ENCODE measurements at regions not wholly inside any gene's neighbourhood (a gene's known extent, or its start where the extent isn't known, plus 50 kb on each side); places are given as distances from the start of the nearest gene placed in this dataset.
"Not testable (repeated sequence)": the region's sequence is repeated elsewhere in the genome, so short reads cannot be mapped to it uniquely, and the experiment has no call there.

- DNase-seq = no peak
These were observed 214.4 kb upstream of the PRKCQ start for GRCh38 chr10:6794441-6794840.

DNA sequence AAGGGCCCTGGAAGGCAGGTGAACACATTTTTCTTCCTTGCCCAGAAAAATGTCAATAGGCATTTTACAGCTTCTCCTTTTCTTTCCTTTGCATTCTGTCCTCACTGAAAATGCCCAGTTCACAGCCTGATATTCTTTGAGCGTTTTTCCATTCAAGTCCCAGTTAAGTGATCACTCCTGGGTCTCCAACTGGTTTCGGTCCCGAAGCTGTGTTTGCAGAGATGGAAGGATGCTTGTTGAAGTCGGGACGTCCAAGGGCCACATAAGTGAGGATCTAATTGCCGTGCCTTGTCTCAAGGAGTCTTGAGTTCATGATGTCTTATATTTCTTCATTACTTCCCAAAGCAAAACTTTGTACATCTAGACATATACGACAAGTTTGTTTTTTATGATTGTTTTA lies 208.7 kb upstream of the PRKCQ start:
- no peak for DNase-seq

DNA sequence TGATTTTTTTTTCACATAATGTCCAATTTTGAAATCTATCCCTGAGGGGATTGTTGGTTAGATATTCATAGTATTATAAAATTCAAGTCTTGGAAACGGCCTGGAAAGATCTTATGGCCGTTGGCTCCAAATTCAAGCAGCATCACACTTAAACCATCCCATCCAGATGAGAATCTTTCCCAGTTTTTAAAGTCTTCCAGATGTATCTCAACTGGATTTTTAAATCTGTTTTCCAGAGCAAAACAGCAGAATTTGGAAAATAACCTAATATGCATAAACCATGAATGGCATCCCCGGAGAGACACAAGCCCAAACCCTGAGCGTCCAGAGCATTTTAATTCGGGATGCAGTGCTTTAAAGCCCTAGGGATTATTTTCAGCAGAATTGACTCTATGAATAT lies 208.2 kb upstream of the PRKCQ start:
- no peak for DNase-seq

- DNase-seq = no peak
These were observed 207.6 kb upstream of the PRKCQ start for GRCh38 chr10:6787718-6788117.

DNA sequence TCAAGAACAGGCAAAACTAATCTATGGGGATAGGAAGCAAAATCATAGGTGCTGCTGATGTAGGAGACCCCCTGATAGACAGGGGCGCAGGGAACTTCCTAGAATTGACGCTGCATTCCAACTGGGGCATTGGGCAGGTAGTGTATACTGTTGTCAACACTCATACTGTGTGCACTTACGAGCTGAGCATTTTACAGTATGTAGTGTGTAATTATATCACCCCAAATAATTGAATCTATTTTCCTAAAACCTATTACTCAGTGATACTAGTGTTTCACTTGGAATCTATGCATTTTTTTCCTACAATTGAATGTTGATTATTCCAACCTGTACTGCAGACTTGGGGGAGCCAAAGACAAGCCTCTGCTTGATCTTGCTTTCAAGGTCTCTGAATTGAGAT lies 207.0 kb upstream of the PRKCQ start:
- no peak for DNase-seq

DNA sequence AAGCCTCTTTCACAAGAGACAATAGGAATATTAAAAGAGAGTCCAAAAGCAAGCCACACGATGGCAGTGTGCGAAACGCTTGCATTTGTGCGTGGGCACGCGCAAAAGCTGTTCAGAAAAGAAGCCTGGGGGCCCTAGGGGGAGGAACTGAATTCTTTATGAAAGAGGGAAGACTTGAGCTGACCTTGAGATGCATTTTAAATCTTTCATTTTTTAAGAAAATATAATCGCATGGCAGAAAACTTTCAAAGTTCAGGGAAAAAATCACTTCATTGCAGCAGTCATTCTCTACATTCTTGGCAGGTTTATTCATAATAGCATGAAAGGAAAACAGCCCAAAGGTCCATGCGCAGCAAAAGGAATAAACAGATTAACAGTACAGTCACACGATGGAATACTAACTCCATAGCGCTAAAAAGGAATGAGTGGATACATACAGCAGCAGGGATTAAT lies 206.5 kb upstream of the PRKCQ start:
- no peak for DNase-seq

DNA sequence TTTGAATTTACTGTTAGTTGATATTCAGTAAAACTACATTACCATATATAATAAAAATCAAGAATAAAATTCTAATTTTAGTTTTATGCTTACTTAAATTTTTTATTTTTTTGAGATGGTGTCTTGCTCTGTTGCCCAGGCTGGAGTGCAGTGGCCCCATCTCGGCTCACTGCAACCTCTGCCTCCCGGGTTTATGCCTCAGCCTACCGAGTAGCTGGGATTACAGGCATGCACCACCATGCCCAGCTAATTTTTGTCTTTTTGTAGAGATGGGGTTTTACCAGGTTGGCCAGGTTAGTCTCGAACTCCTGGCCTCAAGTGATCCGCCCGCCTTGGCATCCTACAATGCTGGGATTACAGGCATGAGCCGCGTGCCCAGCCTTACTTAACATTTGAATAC lies 204.4 kb upstream of the PRKCQ start:
- DNase-seq = not testable (repeated sequence)

- DNase-seq = no peak
These were observed 203.4 kb upstream of the PRKCQ start for GRCh38 chr10:6783471-6783870.

GRCh38 chr10:6782378-6782777 lies 202.3 kb upstream of the PRKCQ start:
- DNase-seq = peak in 1 of 2 experiments; percentile 20

DNA sequence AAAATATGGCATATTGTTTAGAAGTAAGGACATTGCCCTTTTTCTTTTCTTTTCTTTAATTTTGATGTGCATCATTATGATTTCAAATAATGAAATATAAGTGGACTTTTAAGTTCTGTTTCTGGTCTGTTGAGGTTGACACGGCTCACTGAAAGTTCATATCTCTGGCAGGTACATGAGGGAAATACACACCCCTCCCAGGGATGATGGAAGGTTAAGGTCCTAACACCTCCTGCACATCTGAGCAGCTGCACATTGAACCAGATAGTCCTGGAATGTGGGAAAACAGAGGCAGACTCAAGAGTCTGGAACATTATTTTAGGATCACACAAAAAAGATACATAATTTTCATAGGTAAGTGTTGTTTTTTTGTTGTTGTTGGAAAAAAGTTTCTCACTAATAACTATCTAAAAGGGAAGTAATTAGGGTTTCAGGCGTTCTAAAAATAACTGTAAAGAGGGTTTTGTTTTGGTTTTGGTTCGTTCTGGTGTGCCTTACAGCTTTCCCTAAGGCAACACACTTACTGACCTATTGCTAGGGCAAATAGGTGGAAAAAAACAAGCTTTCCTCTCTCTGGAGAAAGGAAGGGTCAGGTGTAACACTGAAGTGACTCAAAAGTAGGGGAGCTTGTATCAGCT lies 201.2 kb upstream of the PRKCQ start:
- DNase-seq = no peak

DNA sequence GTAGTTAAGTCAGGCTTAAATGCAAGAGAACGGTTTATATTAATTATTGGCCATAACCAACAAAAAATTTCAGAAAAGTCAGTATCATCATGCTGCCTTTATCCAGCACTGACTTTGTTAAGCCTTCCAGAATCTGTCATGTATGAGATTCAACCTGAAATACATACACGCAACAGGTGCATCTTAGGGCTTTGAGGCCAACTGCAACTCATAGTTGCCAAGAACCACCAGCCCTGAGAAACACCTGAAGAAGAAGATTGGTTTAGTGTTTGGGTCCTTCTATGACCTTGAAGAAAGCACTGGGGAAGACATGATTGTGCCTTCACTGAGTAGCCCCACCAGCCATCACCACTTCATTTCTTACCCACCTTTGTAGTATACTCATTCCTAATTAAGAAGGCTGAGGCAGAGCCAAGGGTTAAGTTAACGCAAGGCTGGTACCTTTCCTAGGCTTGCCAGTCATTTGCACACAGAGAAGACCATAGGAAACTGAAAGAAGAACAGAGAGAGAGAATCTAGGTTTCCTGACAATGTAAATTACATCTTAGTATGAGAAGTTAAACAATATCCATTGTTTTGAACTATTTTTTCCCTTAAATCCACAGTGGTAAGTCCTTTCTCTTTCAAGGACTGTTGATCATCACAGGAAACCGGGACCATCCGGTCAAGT lies 200.1 kb upstream of the PRKCQ start:
- DNase-seq = no peak

DNA sequence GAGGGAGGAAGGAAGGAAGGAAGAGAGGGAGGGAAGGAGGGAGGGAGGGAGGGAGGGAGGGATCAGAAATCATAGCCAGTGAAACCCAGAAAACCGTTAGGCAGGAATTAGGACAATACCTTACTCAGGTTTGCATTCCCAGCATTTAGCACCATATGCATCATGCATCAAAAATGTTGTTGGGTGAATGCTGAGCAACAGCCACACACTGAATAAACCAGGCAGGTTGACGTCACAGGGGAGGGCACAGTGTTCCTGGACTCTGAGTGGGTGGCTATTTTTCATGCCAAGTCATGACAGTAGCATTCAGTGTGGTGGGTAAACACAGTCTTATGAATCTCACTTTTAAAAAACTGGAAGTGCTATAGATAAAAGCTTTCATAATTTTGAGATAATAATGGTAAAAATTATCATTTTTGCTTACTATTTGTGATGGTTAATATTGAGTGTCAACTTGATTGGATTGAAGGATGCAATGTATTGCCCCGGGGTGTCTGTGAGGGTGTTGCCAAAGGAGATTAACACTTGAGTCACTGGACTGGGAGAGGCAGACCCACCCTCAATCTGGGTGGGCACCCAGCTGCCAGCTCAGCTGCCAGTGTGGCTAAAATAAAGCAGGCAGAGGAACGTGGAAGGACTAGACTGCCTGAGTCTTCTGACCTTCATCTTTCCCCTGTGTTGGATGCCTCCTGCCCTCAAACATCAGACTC lies 199.1 kb upstream of the PRKCQ start:
- peak; percentile 90 to 93 for DNase-seq

- no peak for DNase-seq
These were observed 196.1 kb upstream of the PRKCQ start for GRCh38 chr10:6776170-6776569.

DNA sequence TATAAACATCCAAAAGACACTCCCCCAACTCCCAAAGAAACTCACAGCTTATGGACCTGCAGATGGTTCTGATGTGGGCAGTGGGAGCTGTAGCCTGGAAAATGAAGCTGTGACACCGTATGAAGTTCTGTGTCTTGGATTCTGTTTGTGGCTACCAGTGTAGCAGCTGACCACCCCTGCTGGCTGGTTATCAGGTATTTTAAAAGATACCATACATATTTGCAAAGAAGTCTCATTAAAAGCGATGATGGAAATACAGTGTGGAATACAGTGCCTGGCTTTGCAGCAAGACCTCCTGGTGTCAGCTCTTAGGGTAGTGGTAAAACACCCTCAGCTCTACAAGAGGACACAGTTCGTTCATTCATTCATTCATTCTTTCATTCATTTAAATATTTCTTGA lies 194.3 kb upstream of the PRKCQ start:
- DNase-seq = no peak

GRCh38 chr10:6771331-6771730 lies 191.3 kb upstream of the PRKCQ start:
- DNase-seq = no peak

GRCh38 chr10:6770846-6771245 lies 190.8 kb upstream of the PRKCQ start:
- no peak for DNase-seq

- DNase-seq = no peak
These were observed 189.8 kb upstream of the PRKCQ start for GRCh38 chr10:6769704-6770417.

DNA sequence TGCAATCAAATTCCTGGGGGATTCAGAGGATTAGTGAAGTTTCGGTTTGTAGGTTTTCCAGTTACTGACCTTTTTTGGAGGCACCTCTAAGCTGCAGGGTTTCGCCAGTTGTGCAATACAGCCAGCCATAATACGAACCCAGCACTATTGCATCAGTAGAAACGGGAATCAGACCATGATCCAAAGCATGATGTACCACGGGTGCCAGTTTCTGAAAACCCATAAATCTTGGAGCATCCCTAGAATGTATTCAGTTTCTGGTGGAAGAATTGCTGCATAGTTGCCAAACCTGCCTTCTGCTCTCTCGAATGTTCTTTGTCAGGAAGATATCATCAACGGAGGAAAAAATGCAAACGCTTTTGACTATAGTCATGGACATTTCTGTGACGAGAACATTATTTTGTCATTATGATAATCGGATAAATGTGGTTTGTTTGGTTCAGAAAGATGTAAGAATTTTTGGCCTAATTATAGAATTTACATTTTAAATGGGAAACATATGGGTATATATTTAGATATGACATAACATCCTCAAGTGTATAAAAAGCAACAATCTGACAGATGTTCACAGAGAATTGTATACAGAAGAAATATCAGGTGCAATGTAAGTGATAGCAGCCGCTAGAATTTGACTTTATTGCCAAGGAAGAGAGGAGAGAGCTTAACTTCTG lies 186.2 kb upstream of the PRKCQ start:
- no peak for DNase-seq

GRCh38 chr10:6763423-6763822 lies 183.3 kb upstream of the PRKCQ start:
- no peak for DNase-seq

GRCh38 chr10:6763001-6763400 lies 182.9 kb upstream of the PRKCQ start:
- DNase-seq = no peak

DNA sequence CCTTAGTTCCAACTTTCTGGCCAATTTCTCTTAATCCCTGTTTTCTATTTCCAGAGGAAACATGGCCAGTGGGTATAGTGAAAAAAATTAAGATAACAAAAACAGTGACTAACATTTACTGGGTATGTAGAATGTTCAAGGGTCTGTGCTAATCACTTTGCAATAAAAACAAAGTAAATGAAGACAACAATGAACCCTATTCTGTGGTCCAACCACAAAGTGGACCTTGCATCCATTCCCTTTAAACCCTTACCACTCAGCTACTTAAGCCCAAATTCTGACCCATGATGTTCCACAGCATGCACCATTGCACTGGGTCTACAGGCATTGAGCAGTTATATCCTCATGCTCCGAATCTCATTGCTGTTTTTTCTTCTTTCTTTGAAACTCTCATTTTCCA lies 179.9 kb upstream of the PRKCQ start:
- DNase-seq = no peak

GRCh38 chr10:6757158-6757557 lies 177.1 kb upstream of the PRKCQ start:
- DNase-seq = no peak

- no peak for DNase-seq
These were observed 176.6 kb upstream of the PRKCQ start for GRCh38 chr10:6756716-6757115.

All from SW 1271 (cell line).